ENCODE measurements at regions not wholly inside any gene's neighbourhood (a gene's known extent, or its start where the extent isn't known, plus 50 kb on each side); places are given as distances from the start of the nearest gene placed in this dataset.

- TF ChIP-seq POU2F2 (IDR thresholded peaks at IDR 0.05; ENCODE audit: low read depth, low read length) (no peak), POLR2A (IDR thresholded peaks at IDR 0.05; ENCODE audit: low read depth, low read length) (no peak), POLR2AphosphoS5 (IDR thresholded peaks at IDR 0.05; ENCODE audit: low read depth, low read length) (no peak), TAF1 (IDR thresholded peaks at IDR 0.05; ENCODE audit: low read depth, low read length) (no peak), PAX5 (IDR thresholded peaks at IDR 0.05; ENCODE audit: insufficient read depth, low read length, severe bottlenecking) (no peak)
Observed at GRCh38 chr22:47772864-47773263, 1010.4 kb downstream of the TBC1D22A start.

Data from GM12891 (cell line).